Thoracic aorta (tissue), 2 donors: ENCODE measurements at regions not wholly inside any gene's neighbourhood (a gene's known extent, or its start where the extent isn't known, plus 50 kb on each side); places are given as distances from the start of the nearest gene placed in this dataset.

ENCODE experiments used
- ATAC-seq: fragments of 150-250 bp; one replicate; pipeline ENCODE4 v1.8.0; 2017; ENCODE audit warnings: low read depth; ENCODE audit not compliant: insufficient number of reproducible peaks, low FRiP score
- DNase-seq: peaks from one replicate; pipeline ENCODE4 v3.0.0-alpha.2; 2020; ENCODE audit warnings: low spot score
- H3K27ac ChIP-seq, 2 donors: fragments of 200-600 bp; sonication (generic); 1 replicate in 1 of 2; 2 replicates in 1 of 2; pipeline ENCODE4 v1.5.1; 2016; ENCODE audit warnings: mild to moderate bottlenecking in 2 of 2, moderate library complexity in 2 of 2
- H3K27me3 ChIP-seq: fragments of 200-600 bp; sonication (generic); replicated peaks from 2 replicates; pipeline ENCODE4 v1.6.0; 2016; ENCODE audit warnings: mild to moderate bottlenecking; ENCODE audit not compliant: insufficient read depth
- H3K36me3 ChIP-seq: fragments of 200-600 bp; sonication (generic); one replicate; pipeline ENCODE4 v1.5.1; 2016
- H3K4me1 ChIP-seq, 2 donors: fragments of 200-600 bp; sonication (generic); 1 replicate in 1 of 2; 2 replicates in 1 of 2; pipeline versions ENCODE4 v1.5.1 to v1.6.0; 2016; ENCODE audit warnings: low read depth in 2 of 2, mild to moderate bottlenecking in 1 of 2; ENCODE audit not compliant: control insufficient read depth in 1 of 2
- H3K4me3 ChIP-seq: fragments of 200-600 bp; sonication (generic); 2 replicates; pipeline ENCODE4 v1.5.1; 2016; ENCODE audit warnings: mild to moderate bottlenecking
- H3K9me3 ChIP-seq: fragments of 200-600 bp; sonication (generic); 2 replicates; pipeline ENCODE4 v1.5.1; 2016
- TF ChIP-seq, protein P1 (sequence below): fragments of 200-600 bp; sonication (generic); IDR thresholded peaks from one replicate; pipeline ENCODE4 v1.5.1; 2019; ENCODE audit warnings: antibody characterized with exemption

DNA sequence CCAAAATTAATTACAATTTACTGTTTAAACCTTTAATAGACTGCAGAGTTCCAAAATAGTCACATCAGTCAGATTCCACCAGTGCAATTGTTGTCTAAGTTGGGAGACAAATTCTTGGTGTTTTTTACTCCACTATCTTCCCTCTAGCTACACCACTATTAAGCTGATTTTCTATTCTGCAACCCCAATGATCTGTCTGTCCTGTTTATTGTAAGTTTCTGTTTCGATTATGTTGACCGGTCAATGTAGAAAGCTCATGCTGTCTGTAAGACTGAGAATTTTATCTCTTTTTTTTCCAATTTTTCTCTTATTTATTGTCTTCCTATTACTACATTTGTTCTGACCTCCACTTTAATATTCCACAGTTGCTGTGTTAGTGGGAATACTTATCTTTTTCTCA is 557.5 kb downstream of the SH2D4B start:
- Histone ChIP-seq H3K4me3 (no peak overlapping the region), H3K27ac (no peak overlapping the region), H3K4me1 (no peaks in the 10 kb centered on the region), H3K27me3 (no peaks in the 10 kb centered on the region), H3K9me3 (no peaks in the 10 kb centered on the region), H3K36me3 (no peaks in the 10 kb centered on the region)
- TF ChIP-seq, protein P1, sequence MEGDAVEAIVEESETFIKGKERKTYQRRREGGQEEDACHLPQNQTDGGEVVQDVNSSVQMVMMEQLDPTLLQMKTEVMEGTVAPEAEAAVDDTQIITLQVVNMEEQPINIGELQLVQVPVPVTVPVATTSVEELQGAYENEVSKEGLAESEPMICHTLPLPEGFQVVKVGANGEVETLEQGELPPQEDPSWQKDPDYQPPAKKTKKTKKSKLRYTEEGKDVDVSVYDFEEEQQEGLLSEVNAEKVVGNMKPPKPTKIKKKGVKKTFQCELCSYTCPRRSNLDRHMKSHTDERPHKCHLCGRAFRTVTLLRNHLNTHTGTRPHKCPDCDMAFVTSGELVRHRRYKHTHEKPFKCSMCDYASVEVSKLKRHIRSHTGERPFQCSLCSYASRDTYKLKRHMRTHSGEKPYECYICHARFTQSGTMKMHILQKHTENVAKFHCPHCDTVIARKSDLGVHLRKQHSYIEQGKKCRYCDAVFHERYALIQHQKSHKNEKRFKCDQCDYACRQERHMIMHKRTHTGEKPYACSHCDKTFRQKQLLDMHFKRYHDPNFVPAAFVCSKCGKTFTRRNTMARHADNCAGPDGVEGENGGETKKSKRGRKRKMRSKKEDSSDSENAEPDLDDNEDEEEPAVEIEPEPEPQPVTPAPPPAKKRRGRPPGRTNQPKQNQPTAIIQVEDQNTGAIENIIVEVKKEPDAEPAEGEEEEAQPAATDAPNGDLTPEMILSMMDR, result no peak
- DNase-seq (no peak), ATAC-seq (no peak)

DNA sequence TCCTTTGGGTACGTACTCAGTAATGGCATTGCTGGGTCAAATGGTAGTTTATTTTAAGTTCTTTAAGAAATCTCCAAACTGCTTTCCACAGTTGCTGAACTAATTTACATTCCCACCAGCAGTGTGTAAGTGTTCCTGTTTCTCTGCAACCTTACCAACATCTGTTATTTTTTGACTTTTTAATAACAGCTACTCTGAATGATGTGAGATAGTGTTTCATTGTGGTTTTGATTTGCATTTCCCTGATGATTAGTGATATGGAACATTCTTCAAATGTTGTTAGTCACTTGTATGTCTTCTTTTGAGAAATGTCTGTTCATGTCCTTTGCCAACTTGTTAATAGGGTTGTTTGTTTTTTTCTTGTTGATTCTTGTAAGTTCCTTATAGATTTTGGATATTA is 558.9 kb downstream of the SH2D4B start:
- ATAC-seq (no peak), DNase-seq (no peak)
- Histone ChIP-seq H3K27me3 (no peaks in the 10 kb centered on the region), H3K9me3 (no peaks in the 10 kb centered on the region), H3K4me3 (no peak overlapping the region), H3K27ac (no peak overlapping the region), H3K36me3 (no peaks in the 10 kb centered on the region), H3K4me1 (no peaks in the 10 kb centered on the region)
- TF ChIP-seq, protein P1, result no peak

DNA sequence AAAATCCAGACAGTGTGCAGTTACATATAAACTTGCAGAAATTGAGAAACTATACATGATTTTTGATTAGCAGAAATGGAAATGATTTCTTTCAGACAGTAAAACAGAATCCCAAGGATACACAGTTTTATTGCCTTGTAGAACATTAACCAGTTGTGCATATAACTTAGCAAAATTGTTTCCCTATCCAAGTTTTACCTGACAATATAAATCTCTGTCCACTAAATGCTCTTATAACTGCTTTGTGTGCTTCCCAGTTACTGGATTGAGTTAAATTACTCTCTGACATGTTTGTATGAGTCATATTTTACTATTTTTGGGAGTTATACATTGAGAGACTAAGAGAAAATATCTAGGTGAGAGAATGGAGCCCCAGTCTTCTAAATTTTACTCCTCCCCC is 563.4 kb downstream of the SH2D4B start:
- no peaks in the 10 kb centered on the region for H3K36me3 ChIP-seq
- H3K27ac ChIP-seq, result no peak overlapping the region
- no peaks in the 10 kb centered on the region for H3K27me3 ChIP-seq
- no peak overlapping the region for H3K4me3 ChIP-seq
- DNase-seq (no peak), ATAC-seq (no peak)
- no peaks in the 10 kb centered on the region for H3K9me3 ChIP-seq
- TF ChIP-seq, protein P1, result no peak
- no peaks in the 10 kb centered on the region for H3K4me1 ChIP-seq

DNA sequence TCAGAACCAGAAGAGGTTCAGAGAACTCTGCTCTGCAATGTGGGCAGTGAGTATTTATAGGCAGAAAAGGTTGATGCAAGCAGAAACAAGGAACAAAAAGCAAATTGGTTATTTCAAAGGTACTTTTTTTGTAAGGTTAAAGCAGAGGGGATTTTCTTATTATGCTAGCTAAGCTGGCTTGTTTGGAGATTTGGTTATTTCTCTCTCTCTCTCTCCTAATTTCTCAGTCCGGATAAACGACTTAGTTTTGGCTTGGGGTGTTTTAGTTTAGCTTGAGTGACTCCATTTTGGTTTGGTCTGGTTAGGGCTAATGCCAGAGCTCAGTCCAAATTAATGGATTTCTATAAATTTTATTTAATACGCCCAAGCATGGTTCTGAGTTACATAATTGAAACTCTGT is 566.8 kb downstream of the SH2D4B start:
- H3K36me3 ChIP-seq, result no peaks in the 10 kb centered on the region
- DNase-seq (no peak), ATAC-seq (no peak)
- TF ChIP-seq, protein P1, result no peak
- no peaks in the 10 kb centered on the region for H3K4me1 ChIP-seq
- H3K9me3 ChIP-seq, result no peaks in the 10 kb centered on the region
- no peak overlapping the region for H3K27ac ChIP-seq
- no peak overlapping the region for H3K4me3 ChIP-seq
- H3K27me3 ChIP-seq, result no peaks in the 10 kb centered on the region

DNA sequence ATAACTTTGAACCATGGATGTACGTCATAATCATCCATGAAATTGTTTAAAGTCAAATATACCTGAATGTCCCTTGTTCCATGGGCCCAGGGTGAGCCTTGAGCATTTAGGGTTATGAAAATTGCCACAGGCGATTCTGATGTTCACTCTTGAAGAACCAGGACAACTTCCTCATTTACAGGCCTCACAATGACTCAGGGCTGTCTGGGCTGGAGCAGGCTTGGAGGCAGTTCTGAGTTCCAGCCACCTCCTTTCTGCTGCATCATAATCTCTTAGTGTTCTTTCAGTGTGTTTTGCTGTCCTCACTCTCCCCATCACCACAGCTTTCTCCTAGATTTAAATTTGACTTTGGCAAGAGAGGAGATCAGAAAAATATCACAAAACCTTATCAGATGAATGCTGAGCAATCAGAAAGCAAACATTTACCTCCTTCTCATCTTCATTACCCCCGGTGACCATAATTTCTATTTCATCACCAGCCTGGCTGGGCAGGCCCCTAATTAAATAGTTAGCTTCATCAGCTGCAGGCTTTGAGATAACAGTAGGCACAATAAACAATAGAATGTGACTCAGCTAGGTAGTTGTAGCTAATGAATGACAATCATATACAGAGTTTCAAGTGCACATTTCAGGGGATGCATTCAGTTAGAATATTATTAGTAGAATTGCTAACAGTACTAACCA is 571.0 kb downstream of the SH2D4B start:
- TF ChIP-seq, protein P1, result no peak
- Histone ChIP-seq H3K36me3 (no peaks in the 10 kb centered on the region), H3K27ac (no peak overlapping the region), H3K4me1 (no peaks in the 10 kb centered on the region), H3K4me3 (no peak overlapping the region), H3K9me3 (no peaks in the 10 kb centered on the region), H3K27me3 (no peaks in the 10 kb centered on the region)
- DNase-seq, result no peak
- ATAC-seq, result no peak
